ENCODE measurements at regions not wholly inside any gene's neighbourhood (a gene's known extent, or its start where the extent isn't known, plus 50 kb on each side); places are given as distances from the start of the nearest gene placed in this dataset.
"Not testable (repeated sequence)": the region's sequence is repeated elsewhere in the genome, so short reads cannot be mapped to it uniquely, and the experiment has no call there.

- DNase-seq = no peak
Observed at GRCh38 chr9:81424431-81424830, 264.9 kb downstream of the TLE1 start.

- no peak for DNase-seq
Observed at GRCh38 chr9:81423589-81424326, 265.6 kb downstream of the TLE1 start.

- not testable (repeated sequence) for DNase-seq
Observed at GRCh38 chr9:81421090-81421489, 268.3 kb downstream of the TLE1 start.

GRCh38 chr9:81420024-81420423, 269.3 kb downstream of the TLE1 start:
- DNase-seq = no peak

GRCh38 chr9:81417941-81418340, 271.4 kb downstream of the TLE1 start:
- no peak for DNase-seq

GRCh38 chr9:81417299-81417675, 272.1 kb downstream of the TLE1 start:
- no peak for DNase-seq

GRCh38 chr9:81416476-81417298, 272.7 kb downstream of the TLE1 start:
- DNase-seq = no peak

- no peak for DNase-seq
Observed at GRCh38 chr9:81414836-81415235, 274.5 kb downstream of the TLE1 start.

- no peak for DNase-seq
Observed at GRCh38 chr9:81411961-81412360, 277.4 kb downstream of the TLE1 start.

GRCh38 chr9:81410201-81410600, 279.1 kb downstream of the TLE1 start:
- DNase-seq = no peak

GRCh38 chr9:81408951-81409350, 280.4 kb downstream of the TLE1 start:
- DNase-seq = peak; percentile 23

- no peak for DNase-seq
Observed at GRCh38 chr9:81404931-81405598, 284.3 kb downstream of the TLE1 start.

GRCh38 chr9:81397481-81398381, 291.6 kb downstream of the TLE1 start:
- no peak for DNase-seq

GRCh38 chr9:81396528-81396927, 292.8 kb downstream of the TLE1 start:
- no peak for DNase-seq

- no peak for DNase-seq
Observed at GRCh38 chr9:81395676-81396054, 293.7 kb downstream of the TLE1 start.

GRCh38 chr9:81394881-81395675, 294.3 kb downstream of the TLE1 start:
- no peak for DNase-seq

- no peak for DNase-seq
Observed at GRCh38 chr9:81393985-81394811, 295.1 kb downstream of the TLE1 start.

GRCh38 chr9:81391457-81391825, 297.9 kb downstream of the TLE1 start:
- DNase-seq = no peak

GRCh38 chr9:81390792-81391456, 298.4 kb downstream of the TLE1 start:
- DNase-seq = no peak

GRCh38 chr9:81389569-81389993, 299.8 kb downstream of the TLE1 start:
- no peak for DNase-seq

All from SIG-M5 (cell line).